GM21576 (cell line): ENCODE measurements at regions not wholly inside any gene's neighbourhood (a gene's known extent, or its start where the extent isn't known, plus 50 kb on each side); places are given as distances from the start of the nearest gene placed in this dataset.
A peak's percentile ranks its signal among the peaks of the same experiment; 100 is the strongest.
"Not testable (repeated sequence)": the region's sequence is repeated elsewhere in the genome, so short reads cannot be mapped to it uniquely, and the experiment has no call there.

Experiments
- ATAC-seq: cut with Tn5 transposase; IDR thresholded peaks from one replicate; pipeline ENCODE4 v1.9.1; 2021; ENCODE audit warnings: mild to moderate bottlenecking, moderate library complexity; ENCODE audit not compliant: unreplicated experiment

GRCh38 chr3:17847156-17847555, 104.7 kb upstream of the TBC1D5 start:
- no peak for ATAC-seq

DNA sequence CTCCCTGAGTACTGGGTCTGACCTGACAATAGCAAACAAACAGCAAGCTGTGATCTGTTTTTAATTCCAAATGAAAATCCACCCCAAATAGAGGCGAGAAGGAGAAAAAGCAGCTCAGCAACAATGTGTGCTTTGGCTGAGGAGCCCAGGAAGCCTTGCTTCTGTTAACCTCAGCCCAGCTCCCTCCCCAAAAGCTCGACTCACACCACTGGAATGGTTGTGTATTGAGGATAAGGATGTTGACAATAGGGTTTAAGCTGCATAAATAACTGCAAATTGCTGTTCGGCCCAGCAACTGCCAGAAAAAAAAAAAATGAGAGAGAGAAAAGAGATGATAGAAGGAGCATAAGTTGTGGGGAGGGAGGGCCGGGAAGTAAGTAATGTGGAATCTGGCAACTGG, 104.0 kb upstream of the TBC1D5 start:
- no peak for ATAC-seq

DNA sequence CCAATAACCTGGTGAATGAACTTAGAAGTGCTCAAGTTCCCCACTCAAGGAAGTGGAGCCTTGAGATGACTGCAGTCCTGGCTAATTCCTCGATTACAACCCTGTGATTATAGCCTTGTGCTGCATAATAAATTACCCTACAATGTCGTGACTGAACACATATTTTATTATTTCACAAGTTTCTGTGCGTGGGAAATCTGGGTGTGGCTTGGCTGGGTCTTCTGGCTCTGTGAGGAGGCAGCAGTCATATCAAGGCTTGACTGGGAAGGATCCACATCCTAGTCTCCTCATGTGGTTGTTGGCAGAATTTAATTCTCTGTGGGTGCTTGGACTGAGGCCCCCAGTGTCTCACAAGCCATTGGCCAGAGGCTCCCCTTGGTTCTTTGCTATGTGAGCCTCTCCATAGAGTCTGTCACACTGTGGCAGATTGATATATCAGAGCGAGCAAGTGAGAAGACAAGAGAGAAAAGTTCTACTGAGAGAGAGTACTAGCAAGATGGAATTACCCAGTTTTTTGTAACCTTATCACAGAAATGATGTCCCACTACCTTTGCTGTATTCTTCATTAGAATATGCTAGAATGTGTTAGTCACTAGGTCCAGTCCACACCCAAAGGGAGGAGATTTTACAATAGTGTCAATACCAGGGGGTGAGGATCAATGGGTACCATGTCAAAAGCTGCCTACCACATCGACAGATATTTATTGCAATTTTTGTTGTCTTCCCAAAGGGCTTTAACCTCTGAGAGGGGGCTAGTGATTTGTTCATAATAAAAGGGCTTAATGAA, 102.8 kb upstream of the TBC1D5 start:
- ATAC-seq = no peak

GRCh38 chr3:17844236-17844635, 101.8 kb upstream of the TBC1D5 start:
- no peak for ATAC-seq

DNA sequence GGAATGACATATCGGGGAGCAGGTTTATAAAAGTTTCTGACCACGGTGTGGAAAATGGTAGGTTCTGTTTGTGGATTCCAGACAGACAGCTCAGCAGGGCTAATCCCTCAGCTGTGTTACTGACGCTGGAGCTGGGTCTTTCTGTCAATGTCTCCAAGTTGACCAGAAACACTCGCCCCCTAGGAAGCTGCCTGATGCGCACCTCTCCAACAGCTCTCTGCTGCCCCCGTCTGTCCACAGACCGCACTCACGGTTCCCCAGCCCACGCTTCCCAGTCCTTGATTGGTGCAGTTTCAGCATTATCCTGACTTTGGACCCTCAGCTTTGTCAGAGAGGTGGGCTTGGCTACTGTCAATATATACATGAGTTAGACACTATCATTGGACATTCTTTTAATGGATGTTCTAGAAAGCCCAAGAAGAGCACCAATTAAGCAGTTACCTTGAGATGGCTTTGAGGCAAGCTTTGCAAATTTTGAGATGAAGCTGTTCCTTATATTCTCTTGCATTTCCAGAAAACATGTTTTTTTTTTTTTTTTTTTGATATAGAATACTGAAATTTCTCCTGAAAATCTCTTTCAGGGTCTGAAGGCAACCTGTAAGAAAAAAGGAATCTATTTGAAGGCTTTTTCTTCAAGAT, 98.9 kb upstream of the TBC1D5 start:
- ATAC-seq = peak; percentile 86

- ATAC-seq = no peak
Observed at GRCh38 chr3:17840651-17841050, 98.2 kb upstream of the TBC1D5 start.

GRCh38 chr3:17840126-17840525, 97.7 kb upstream of the TBC1D5 start:
- ATAC-seq = no peak

- no peak for ATAC-seq
Observed at GRCh38 chr3:17836919-17837318, 94.5 kb upstream of the TBC1D5 start.

- no peak for ATAC-seq
Observed at GRCh38 chr3:17836092-17836491, 93.7 kb upstream of the TBC1D5 start.

GRCh38 chr3:17833786-17834559, 91.5 kb upstream of the TBC1D5 start:
- ATAC-seq = no peak

DNA sequence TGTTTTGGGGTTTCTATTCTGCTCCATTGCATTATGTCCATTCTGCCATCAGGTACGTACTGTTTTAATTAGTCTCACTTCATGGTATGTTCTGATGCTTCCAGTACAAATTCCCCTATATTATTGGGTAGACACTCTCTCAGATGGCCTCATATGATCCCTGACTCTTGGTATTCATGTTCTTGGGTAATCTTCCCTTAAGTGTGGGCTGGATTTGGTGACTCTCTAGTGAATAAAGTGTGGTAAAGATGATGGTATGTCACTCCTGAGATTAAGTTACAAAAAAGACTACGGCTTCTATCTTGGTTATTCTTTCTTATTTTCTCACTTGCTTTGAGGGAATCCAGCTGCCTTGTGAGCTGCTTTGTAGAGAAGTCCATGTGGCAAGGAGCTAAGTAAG, 89.6 kb upstream of the TBC1D5 start:
- ATAC-seq = no peak

DNA sequence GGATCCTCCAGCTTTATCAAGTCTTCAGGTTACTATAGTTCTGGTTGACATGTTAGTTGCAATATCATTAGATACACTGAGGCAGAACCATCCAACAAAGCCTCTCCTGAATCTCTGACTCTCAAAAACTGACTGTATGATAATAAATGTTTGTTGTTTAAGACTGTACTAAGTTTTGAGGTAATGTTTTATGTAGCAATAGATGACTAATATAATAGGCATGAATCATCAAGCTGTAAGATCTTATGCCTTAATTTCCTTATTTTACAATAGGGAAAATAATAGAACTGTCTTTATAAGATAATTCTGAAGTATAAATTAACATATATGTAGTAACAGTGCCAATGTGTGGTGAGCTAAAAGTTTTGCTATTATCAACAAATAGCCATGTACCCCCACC, 88.9 kb upstream of the TBC1D5 start:
- ATAC-seq = no peak

GRCh38 chr3:17830788-17831187, 88.4 kb upstream of the TBC1D5 start:
- no peak for ATAC-seq

DNA sequence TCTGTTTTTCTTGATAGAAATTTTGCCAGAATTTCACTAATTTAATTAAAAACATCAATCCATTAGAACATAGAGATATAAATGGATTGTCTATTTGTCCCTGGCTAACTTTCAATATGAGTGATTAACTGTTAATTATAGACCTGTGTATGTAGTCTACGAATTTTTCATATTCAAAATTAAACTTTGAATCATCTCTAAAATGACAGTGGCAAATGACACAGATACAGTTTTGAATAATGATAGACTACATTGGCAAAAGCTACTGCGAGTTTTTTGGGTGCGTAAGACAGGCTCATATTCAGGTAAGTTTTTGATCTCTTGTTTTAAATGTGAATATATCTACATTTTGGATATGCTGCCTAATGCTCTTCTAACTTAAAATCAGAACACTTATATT, 86.0 kb upstream of the TBC1D5 start:
- ATAC-seq = no peak

DNA sequence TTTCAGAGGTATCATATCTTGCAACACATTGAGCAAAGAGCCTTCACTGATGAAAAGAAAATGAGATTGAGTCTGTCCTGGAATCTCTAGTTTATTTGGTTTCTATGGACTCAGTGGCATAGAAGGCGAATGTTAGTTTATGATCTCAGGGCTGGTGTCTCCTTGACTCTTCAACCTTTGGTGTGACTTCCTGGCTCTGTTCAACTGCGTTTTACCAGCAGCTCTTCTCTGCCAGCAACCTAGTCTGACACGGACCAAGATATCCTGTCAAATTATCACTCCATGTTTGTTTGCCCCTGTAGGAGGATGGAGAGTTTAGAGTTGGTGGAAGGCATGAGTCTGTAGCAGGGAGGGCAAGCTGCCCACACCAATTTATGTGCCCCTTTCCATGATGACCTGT, 82.9 kb upstream of the TBC1D5 start:
- no peak for ATAC-seq

DNA sequence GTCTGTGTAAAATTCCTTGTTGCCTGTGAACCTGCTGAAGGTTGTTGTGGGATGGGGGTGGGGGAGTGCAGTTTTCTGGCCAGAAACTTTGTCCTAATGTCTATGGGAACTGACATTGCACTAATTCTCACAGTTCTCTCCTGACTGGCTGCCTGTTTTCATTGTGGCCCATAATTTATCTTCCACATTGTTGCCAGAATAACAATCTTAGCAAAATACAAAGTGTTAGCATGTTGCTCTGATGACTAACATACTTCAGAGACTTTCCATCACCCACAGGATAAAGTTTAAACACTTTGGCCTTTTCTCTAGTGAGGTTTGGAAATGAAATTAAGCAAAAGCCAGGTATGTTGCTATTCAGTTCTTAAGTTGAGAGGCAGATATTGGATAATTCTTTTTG, 81.4 kb upstream of the TBC1D5 start:
- ATAC-seq = no peak

DNA sequence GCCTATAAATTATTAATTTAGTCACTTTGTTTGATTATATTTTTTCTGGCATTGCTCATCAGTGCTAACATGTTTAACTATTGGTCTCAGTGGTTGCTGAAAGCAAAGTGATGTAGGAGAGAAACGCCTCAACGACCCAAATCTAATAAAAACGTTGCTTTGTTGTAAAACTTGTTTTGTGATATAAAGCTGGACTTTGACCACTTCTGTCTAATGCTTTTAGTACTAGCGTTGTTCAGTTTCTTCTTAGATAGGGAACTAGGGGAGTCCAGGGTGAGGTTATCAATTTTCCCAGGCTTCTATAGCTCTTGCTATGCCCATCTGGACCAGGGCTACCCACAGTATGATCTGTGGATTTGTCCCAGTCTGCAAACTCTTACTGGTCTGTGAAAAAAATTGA, 80.6 kb upstream of the TBC1D5 start:
- ATAC-seq = no peak

GRCh38 chr3:17820704-17821103, 78.3 kb upstream of the TBC1D5 start:
- no peak for ATAC-seq

- no peak for ATAC-seq
Observed at GRCh38 chr3:17820275-17820674, 77.8 kb upstream of the TBC1D5 start.

DNA sequence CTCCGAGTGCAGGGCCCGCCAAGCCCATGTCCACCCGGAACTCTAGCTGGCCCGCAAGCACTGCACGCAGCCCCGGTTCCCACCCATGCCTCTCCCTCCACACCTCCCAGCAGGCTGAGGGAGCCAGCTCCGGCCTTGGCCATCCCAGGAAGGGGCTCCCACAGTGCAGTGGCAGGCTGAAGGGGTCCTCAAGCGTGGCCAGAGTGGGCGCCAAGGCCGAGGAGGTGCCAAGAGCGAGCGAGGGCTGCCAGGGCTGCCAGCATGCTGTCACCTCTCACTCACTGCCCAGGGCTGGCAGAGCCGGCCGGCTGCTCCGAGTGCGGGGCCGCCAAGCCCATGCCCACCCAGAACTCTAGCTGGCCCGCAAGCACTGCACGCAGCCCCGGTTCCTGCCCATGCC, 75.5 kb upstream of the TBC1D5 start:
- not testable (repeated sequence) for ATAC-seq

GRCh38 chr3:17817545-17817944, 75.1 kb upstream of the TBC1D5 start:
- ATAC-seq = no peak

DNA sequence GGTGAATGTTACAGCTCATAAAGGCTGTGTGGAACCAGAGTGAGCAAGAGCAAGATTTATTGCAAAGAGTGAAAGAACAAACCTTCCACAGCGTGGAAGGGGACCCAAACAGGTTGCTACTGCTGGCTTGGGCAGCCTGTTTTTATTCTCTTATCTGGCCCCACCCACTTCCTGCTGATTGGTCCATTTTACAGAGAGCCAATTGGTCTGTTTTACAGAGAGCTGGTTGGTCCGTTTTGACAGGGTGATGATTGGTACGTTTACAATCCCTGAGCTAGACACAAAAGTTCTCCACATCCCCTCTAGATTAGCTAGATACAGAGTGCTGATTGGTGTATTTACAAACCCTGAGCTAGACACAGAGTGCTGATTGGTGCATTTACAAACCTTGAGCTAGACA, 74.4 kb upstream of the TBC1D5 start:
- not testable (repeated sequence) for ATAC-seq
